Vagina (tissue), 2 donors: ENCODE measurements at regions not wholly inside any gene's neighbourhood (a gene's known extent, or its start where the extent isn't known, plus 50 kb on each side); places are given as distances from the start of the nearest gene placed in this dataset.
A peak's percentile ranks its signal among the peaks of the same experiment; 100 is the strongest.

ENCODE experiments used
- DNase-seq, 2 donors: peaks; one replicate each; pipeline ENCODE4 v3.0.0-alpha.2; 2017; ENCODE audit errors: extremely low spot score in 2 of 2
- H3K27ac ChIP-seq: fragments of 200-600 bp; sonication (generic); one replicate; pipeline ENCODE4 v1.5.1; 2019
- H3K27me3 ChIP-seq: fragments of 200-600 bp; sonication (generic); one replicate; pipeline ENCODE4 v1.5.1; 2019
- H3K36me3 ChIP-seq, 2 donors: fragments of 200-600 bp; sonication (generic); one replicate each; pipeline ENCODE4 v1.5.1; 2017 to 2019
- H3K4me1 ChIP-seq: fragments of 200-600 bp; sonication (generic); one replicate; pipeline ENCODE4 v1.5.1; 2019
- H3K4me3 ChIP-seq, 2 donors: fragments of 200-600 bp; sonication (generic); 1 replicate in 1 of 2; 2 replicates in 1 of 2; pipeline ENCODE4 v1.5.1; 2016 to 2019
- H3K9me3 ChIP-seq: fragments of 200-600 bp; sonication (generic); one replicate; pipeline ENCODE4 v1.5.1; 2019
- CTCF ChIP-seq, 3 experiments: fragments of 450-650 bp in 2 of 3; fragments of 200-600 bp in 1 of 3; sonication (generic) in 1 of 3; IDR thresholded peaks; one replicate each; pipeline ENCODE4 v1.5.1; 2017 to 2019; ENCODE audit warnings: antibody characterized with exemption in 3 of 3, mild to moderate bottlenecking in 2 of 3, moderate library complexity in 2 of 3
- POLR2A ChIP-seq, 2 donors: fragments of 450-650 bp; IDR thresholded peaks; one replicate each; pipeline ENCODE4 v1.6.1; 2017; ENCODE audit warnings: antibody characterized with exemption in 2 of 2, mild to moderate bottlenecking in 2 of 2, moderate library complexity in 2 of 2
- POLR2AphosphoS5 ChIP-seq, 2 donors: sonication (generic); formaldehyde crosslinking; IDR thresholded peaks; one replicate each; pipeline ENCODE4 v1.9.0; 2017; ENCODE audit warnings: antibody characterized with exemption in 2 of 2, mild to moderate bottlenecking in 2 of 2, low read depth in 1 of 2; ENCODE audit not compliant: insufficient read depth in 1 of 2
- intact Hi-C: fragments of 100-400 bp; cut with DNase I; formaldehyde crosslinking; loops from one replicate; pipeline ENCODE4 v1.15.1; 2023

GRCh38 chr22:47433627-47434026 lies 671.2 kb downstream of the TBC1D22A start:
- H3K4me1 ChIP-seq: no peaks in the 10 kb centered on the region
- TF ChIP-seq POLR2A (IDR thresholded peaks at IDR 0.05) (no peak), POLR2AphosphoS5 (IDR thresholded peaks at IDR 0.05; ENCODE audit: insufficient read depth in 1 of 2, low read depth in 1 of 2) (no peak), CTCF (IDR thresholded peaks at IDR 0.05) (no peak)
- no peak overlapping the region for H3K27ac ChIP-seq
- peaks cover 5% of the 10 kb centered on the region for H3K9me3 ChIP-seq
- peak; percentile 27 to 77 for DNase-seq
- H3K4me3 ChIP-seq: no peak overlapping the region
- no peaks in the 10 kb centered on the region for H3K27me3 ChIP-seq
- no peaks in the 10 kb centered on the region for H3K36me3 ChIP-seq
- intact Hi-C loops: no loop called here

- intact Hi-C loops: no loop called here
- DNase-seq: peak; percentile 25 to 74
- no peaks in the 10 kb centered on the region for H3K4me1 ChIP-seq
- TF ChIP-seq CTCF (IDR thresholded peaks at IDR 0.05): no peak
- TF ChIP-seq POLR2AphosphoS5 (IDR thresholded peaks at IDR 0.05; ENCODE audit: insufficient read depth in 1 of 2, low read depth in 1 of 2): no peak
- no peak for TF ChIP-seq POLR2A (IDR thresholded peaks at IDR 0.05)
- peaks cover under 1% of the 10 kb centered on the region for H3K9me3 ChIP-seq
- H3K27me3 ChIP-seq: no peaks in the 10 kb centered on the region
- no peak overlapping the region for H3K27ac ChIP-seq
- no peaks in the 10 kb centered on the region for H3K36me3 ChIP-seq
- H3K4me3 ChIP-seq: no peak overlapping the region
Observed at GRCh38 chr22:47432683-47433082, 670.2 kb downstream of the TBC1D22A start.

GRCh38 chr22:47423861-47424820 lies 661.7 kb downstream of the TBC1D22A start:
- intact Hi-C loops: no loop called here
- Histone ChIP-seq H3K27ac (no peak overlapping the region), H3K36me3 (no peaks in the 10 kb centered on the region), H3K4me3 (no peak overlapping the region), H3K9me3 (no peaks in the 10 kb centered on the region), H3K4me1 (no peaks in the 10 kb centered on the region), H3K27me3 (no peaks in the 10 kb centered on the region)
- TF ChIP-seq CTCF (IDR thresholded peaks at IDR 0.05) (no peak), POLR2AphosphoS5 (IDR thresholded peaks at IDR 0.05; ENCODE audit: insufficient read depth in 1 of 2, low read depth in 1 of 2) (no peak)
- DNase-seq: peak; percentile 54 to 82

- no peak overlapping the region for H3K27ac ChIP-seq
- no peak for TF ChIP-seq POLR2A (IDR thresholded peaks at IDR 0.05)
- TF ChIP-seq CTCF (IDR thresholded peaks at IDR 0.05): no peak
- no peak for TF ChIP-seq POLR2AphosphoS5 (IDR thresholded peaks at IDR 0.05; ENCODE audit: insufficient read depth in 1 of 2, low read depth in 1 of 2)
- no peaks in the 10 kb centered on the region for H3K27me3 ChIP-seq
- H3K9me3 ChIP-seq: no peaks in the 10 kb centered on the region
- intact Hi-C loops: no loop called here
- no peaks in the 10 kb centered on the region for H3K36me3 ChIP-seq
- H3K4me3 ChIP-seq: no peak overlapping the region
- DNase-seq: peak in 1 of 2 donors; percentile 18
- no peaks in the 10 kb centered on the region for H3K4me1 ChIP-seq
Observed at GRCh38 chr22:47423266-47423665, 660.8 kb downstream of the TBC1D22A start.

GRCh38 chr22:47422736-47423135 lies 660.3 kb downstream of the TBC1D22A start:
- Histone ChIP-seq H3K9me3 (no peaks in the 10 kb centered on the region), H3K4me1 (no peaks in the 10 kb centered on the region), H3K4me3 (no peak overlapping the region), H3K27ac (no peak overlapping the region), H3K27me3 (no peaks in the 10 kb centered on the region), H3K36me3 (no peaks in the 10 kb centered on the region)
- no peak for TF ChIP-seq CTCF (IDR thresholded peaks at IDR 0.05)
- no peak for TF ChIP-seq POLR2A (IDR thresholded peaks at IDR 0.05)
- TF ChIP-seq POLR2AphosphoS5 (IDR thresholded peaks at IDR 0.05; ENCODE audit: insufficient read depth in 1 of 2, low read depth in 1 of 2): no peak
- intact Hi-C loops: no loop called here
- DNase-seq: peak; percentile 43 to 58
